Skeletal muscle cell (primary cell): ENCODE measurements at regions not wholly inside any gene's neighbourhood (a gene's known extent, or its start where the extent isn't known, plus 50 kb on each side); places are given as distances from the start of the nearest gene placed in this dataset.
A peak's percentile ranks its signal among the peaks of the same experiment; 100 is the strongest.
"Not testable (repeated sequence)": the region's sequence is repeated elsewhere in the genome, so short reads cannot be mapped to it uniquely, and the experiment has no call there.

Experiments used
- DNase-seq: peaks from one replicate; pipeline ENCODE4 v3.0.0-alpha.2; 2010; ENCODE audit warnings: low read depth
- H3K4me3 ChIP-seq: 2 replicates; pipeline ENCODE4 v1.5.1; 2011; ENCODE audit warnings: low read depth, mild to moderate bottlenecking, control low read depth, low read length, moderate library complexity

DNA sequence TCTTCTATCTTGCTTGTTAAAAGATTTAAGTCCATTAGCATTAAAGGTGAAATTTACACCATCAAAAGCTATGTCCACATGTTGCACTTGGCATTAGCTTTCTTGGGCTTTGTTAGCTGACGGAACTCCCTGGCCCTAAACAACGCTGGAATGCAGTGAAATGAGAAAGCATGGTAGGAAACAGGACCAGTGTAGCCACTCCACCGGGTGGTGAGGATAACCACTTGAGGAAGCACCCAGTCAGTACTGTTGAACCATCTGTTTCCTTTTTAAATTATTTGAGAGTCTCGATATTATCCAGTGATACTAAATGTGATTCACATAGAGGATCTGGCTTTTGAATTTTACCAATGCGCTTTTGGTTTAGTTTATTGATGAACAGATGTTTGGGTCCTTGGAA lies 374.9 kb upstream of the NOX3 start:
- no peak overlapping the region for H3K4me3 ChIP-seq
- no peak for DNase-seq

DNA sequence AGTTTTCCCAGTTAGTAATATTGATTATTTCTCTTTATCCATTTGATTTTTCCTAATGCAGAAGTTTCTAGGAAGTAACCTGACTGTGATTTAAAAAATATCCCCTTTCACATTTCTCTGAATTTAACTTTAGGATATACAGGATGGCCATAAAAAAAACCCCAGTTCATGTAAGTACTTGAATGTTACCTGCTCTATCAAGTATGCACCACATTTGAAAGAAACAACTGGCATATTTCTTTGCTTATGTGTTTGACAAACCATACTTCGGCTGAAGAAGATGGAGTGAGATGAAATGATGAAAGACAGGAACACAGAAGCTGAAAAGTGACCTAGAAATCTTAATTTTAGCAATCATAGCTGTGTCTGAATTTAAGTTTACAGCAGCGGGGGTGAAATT lies 374.0 kb upstream of the NOX3 start:
- DNase-seq = no peak
- H3K4me3 ChIP-seq = no peak overlapping the region

DNA sequence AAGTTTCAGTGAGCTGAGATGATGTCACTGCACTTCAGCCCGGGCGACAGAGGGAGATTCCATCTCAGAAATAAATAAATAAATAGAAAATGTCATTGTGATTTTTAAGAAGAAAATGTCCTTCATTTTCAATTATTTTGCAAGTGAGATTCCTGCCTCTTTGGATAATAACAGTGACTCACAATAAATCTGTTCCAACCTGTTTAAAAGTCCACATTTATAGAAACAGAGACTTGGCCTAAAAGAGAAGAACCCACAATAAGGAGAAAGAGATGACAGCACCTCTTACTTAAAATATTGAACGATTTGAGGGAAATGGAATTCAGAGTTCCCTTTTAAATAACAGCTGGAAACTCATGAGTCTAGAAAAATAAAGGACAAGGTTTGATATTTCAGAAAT lies 373.4 kb upstream of the NOX3 start:
- DNase-seq = no peak
- H3K4me3 ChIP-seq = no peak overlapping the region

DNA sequence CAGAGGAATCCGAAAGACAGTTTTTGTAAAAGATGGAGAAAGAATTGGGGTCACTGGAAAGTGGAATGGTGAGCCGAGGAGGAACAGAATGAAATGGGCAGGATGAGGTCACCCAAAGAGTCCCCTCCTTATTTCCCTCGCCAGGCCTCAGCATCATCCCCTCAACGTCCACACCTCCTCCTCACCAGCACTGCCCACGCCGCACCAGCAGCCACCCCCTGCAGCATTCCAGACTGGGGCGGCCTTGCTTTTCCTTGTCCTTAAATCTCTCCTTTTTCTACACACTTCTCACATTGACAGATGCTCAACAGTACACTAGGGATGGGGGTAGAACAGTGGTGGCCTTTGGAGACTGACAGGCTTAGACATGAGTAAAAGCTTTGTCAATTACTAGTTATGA lies 363.1 kb upstream of the NOX3 start:
- DNase-seq = no peak
- H3K4me3 ChIP-seq = no peak overlapping the region

DNA sequence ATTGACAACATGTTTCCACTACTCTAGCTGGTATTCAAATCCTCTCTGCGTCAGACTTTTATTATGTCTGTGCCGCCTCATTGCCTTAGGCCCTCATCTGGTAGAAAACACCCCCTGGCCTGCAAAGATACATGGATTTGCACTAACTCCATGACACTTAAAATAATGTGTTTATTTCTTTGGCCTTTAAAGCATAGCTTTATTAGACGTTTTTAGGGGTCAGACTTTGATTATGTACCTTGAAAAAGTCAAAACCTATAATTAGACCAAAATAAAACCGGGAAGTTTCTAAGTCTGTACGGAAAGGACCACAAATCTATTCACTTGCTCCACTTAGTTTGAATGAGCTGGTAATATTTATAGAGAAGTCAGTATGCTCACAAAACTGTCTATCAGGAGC lies 357.9 kb upstream of the NOX3 start:
- DNase-seq = no peak
- no peak overlapping the region for H3K4me3 ChIP-seq

DNA sequence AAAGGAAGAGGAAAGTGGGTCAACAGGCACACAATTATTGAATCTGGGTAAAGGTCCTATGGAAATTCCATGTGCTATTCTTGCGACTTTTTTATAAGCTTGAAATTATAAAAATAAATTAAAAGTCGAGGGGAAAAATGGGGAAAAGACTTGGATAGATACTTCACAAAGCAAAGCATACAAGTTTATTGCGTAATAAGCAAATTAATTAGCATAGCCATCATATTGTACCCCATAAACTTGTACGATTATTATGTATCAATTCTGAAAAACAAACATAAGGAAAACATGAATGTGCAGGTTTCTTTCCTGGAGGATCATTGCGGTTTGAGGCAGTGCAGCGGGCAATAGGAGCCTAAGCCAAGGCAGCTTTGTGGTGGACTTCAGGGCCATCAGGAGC lies 351.6 kb upstream of the NOX3 start:
- no peak overlapping the region for H3K4me3 ChIP-seq
- DNase-seq = no peak

DNA sequence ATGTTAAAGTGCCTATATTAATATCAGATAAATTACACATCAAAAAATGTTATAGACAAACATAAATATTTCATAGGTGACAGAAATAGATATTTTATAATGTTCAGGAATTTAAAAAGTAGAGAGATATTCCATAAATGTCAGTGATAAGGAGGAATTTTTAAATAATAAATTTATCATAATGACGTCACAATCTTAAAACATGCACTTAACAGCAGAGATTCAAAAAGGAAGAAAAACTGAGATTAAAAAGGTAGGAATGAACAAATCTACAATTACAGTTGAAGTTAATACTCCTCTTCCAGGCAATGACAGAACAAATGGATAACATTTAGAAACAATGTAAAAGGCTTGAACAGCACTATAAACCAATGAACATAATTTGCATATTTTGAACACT lies 345.4 kb upstream of the NOX3 start:
- DNase-seq = no peak
- H3K4me3 ChIP-seq = no peak overlapping the region

DNA sequence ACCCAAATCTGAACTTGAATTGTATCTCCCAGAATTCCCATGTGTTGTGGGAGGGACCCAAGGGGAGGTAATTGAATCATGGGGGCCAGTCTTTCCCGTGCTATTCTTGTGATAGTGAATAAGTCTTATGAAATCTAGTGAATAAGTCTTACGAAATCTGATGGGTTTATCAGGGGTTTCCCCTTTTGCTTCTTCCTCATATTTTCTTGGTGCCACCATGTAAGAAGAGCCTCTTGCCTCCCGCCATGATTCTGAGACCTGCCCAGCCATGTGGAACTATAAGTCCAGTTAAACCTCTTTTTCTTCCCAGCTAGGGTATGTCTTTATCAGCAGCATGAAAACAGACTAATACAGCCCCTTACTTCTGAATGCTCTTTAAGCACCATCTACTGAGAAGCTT lies 343.2 kb upstream of the NOX3 start:
- not testable (repeated sequence) for H3K4me3 ChIP-seq, DNase-seq

DNA sequence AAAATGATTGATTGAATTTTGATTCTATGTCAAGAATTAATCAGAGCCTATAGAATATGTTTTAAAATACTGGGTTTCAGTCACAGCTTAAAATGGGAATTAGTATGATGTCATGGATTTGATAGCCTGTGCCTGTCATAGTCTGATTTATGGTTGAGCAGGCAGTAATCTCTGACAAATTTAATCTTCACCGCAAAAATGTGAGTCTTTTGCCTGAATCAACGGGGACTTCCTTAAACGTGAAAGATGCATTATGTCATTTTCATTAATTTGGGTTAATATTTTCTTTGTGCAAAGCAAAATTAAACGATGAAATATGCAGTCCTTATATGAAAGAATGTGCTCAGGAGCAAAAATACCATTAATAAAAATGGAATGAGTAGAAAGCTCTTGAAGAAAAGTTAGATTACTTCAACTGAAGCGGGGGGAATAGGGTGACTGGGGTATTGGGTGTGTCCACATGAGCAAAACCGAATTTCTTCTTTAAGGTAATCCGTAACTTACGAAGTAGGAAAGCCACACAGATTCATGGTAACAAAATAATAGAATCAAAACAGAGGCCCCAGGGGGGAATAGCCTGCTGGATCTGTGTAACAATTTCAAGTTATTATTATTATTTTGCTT lies 339.6 kb upstream of the NOX3 start:
- no peak for DNase-seq
- H3K4me3 ChIP-seq = no peak overlapping the region

DNA sequence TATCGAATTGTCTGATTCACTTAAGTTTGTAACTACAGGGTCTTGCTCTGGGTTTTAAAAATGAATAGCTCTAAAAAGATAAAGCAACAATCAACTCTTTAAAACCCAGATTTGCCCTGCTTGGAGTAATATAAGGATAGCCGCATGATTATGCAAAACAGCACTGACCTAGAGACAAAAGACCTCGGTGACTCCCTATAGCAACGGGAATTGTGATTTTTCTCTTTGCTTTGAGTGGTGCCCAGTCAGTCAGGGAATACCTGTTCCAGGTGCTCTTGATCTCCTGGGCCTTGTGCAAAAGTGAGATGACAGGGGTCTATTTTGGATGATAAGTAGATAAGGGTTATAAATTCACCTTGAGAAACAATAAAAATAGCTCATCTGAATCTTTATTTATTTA lies 336.3 kb upstream of the NOX3 start:
- no peak overlapping the region for H3K4me3 ChIP-seq
- no peak for DNase-seq

DNA sequence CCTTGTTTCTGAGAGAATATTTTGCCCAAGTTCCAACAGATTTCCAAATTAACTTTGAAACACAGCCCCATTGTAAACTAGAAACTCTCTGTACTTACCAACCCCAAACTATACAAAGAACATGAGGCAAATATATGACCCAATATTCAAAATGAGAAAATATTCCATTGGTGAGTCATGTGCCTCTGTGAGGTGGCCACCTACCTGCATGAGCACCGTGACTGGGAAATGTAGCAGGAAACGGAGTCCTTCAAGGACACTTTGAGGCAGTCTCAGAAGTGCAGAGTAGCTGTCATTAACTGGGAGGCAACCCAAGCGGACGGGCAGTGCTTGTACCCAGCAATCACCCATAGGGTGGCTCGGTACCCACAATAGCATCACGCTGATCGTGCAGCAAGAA lies 335.5 kb upstream of the NOX3 start:
- H3K4me3 ChIP-seq = no peak overlapping the region
- DNase-seq = no peak

DNA sequence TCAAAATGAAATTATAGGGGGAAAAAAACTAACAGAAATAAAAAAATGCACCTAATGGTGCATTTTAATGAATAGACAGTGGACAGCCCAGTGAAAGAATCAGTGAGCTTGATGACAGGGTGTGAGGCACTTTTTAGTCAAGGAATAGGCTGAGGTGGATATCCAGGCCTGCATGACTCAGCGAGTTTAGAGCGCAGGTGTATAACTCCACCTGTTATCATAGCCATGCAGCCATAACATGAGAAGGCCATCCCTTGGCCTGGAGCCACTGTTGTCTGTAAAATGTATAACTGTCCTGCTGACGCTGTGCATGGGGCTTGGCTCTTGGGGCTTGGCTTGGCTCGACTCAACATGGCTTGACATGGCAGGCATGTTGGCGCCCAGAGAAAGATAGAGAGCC lies 331.5 kb upstream of the NOX3 start:
- no peak for DNase-seq

DNA sequence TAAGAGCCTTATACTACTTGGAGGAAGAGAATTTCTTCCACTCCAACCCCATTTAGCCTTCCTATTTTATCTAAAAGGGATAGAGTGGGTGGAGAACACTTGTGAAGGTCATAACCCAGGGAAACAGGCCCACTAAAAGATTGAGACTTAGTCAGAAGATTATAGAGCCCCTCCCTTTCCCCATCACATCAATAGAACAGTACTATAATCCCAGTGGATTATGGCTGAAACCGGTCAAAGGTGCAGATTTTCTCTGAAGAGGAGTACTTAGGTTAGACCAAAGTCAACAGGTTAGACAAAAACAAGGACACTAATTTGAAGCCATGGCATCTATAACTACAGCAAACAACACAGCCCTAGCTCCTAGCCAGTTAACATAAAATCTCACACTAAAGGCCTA lies 330.9 kb upstream of the NOX3 start:
- no peak overlapping the region for H3K4me3 ChIP-seq
- no peak for DNase-seq

More for the DNA sequence above, 331.5 kb upstream of the NOX3 start:
- no peak overlapping the region for H3K4me3 ChIP-seq

DNA sequence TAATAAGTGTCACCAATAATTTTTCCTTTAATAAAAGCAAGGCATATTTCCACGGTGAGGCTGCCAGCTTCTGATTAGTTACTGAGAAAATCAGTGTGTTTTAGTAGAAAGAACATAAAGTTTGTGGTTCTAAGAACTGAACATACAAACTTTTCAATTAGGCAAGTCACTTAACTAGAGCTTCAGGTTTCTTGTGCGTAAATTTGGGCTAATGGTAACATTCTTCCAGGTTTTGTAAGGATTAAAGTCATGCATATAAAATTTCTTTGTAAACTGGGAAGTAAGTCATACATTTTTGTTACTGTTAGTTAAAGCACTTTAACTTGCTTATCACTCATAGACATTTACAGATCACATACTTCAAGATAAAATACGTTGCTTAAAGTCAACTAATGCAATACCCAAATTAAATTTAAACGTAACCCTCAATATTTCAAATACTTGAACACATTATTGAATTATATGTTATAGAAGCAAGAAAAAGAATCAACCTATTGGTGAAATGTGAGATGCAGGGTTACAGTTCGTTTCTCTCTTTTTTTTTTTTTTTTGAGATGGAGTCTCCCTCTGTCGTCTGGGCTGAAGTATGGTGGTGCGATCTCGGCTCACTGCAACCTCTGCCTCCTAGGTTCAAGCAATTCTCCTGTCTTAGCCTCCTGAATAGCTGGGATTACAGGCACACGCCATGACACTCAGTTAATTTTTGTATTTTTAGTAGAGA lies 327.3 kb upstream of the NOX3 start:
- H3K4me3 ChIP-seq = no peak overlapping the region
- DNase-seq = no peak

DNA sequence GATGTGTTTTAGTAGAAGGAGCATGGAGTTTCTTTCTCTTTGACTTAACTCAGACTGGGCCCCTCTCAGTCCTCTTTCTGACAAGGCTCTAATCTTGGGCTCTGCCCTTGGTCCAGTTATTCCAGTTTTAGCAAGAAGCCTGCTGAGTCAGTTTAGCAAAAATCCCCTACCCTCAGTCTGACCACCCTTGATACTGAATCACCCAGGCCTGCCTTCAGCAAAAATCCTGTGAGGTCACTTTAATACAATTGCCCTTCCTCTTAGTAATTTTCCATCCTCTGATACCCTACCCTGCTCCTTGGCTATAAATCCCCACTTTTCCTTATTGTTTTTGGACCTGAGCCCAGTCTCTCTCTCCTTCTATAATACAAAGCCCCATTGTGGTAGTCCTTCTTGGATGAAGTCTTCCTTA lies 326.7 kb upstream of the NOX3 start:
- no peak overlapping the region for H3K4me3 ChIP-seq
- DNase-seq = peak; percentile 60

DNA sequence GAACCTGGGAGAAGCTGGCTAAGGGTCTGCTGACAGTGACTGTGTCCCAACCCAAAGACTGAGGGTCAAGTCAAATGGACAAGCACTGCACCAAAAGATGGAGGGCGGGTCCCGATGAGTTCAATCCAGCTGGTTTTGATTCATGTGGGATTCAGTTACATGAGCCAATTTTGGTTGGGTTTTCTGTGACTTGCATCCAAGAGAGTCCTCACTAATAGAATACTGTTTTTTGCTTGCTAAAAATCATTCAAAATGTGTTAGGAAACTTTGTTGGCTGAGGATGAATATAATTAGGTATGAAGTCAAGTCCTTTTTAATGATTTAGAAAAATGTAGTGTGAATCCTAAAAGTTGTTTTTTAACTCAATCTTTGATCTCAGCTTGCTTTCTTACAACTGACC lies 323.8 kb upstream of the NOX3 start:
- DNase-seq = no peak
- H3K4me3 ChIP-seq = no peak overlapping the region

DNA sequence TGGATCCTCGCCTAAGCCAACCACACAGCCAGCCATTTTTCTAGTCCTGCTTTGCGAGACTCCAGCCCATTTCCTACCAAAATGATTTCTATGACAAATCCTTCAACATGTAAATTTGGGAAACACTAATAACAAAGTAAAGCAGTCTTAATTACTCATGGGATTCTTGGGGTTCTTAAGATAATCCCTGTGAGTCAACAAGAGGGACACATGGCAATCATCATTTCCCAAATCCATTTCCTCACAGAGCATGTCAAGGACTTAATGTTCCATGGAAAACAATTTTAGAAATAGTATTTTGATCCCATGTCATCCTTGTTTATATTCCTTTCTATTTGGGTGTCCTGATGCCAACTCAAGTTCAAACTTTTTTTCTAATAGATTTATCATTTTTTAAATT lies 322.7 kb upstream of the NOX3 start:
- H3K4me3 ChIP-seq = no peak overlapping the region
- DNase-seq = no peak

DNA sequence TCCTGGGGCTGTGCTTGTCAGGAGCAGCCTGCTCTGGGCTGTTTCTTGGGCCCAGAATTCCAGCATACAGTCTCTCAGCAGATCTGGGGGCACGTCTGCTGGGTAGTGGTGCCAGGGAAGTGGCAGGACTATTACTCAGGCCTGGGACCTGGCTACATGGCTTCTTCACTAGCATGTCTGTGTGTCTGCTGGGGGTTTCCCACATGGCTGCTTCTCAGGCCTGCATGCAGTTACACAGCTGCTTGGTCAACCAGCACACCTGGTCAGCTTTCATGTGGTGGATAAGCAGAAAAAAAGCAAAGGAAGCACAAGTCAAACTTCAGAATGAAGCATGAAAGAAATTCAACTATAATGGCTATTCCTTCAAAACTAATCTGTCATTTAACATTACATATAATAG lies 316.2 kb upstream of the NOX3 start:
- no peak for DNase-seq
- no peak overlapping the region for H3K4me3 ChIP-seq

DNA sequence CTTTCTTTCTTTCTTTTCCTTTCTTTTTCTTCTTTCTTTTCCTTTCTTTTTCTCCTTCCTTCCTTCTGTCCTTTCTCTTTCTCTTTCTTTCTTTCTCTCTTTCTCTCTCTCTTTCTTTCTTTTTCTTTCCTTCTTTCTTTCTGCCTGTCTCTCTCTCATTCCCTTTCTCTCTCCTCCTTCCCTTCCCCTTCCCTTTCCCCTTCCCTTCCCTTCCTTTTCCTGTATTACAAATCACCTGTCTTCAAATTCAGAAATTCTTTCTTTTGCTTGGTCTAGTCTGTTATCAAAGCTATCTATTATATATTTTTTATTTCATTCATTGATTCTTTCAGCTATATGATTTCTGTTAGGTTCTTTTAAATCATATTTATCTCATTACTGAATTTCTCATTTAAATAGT lies 315.2 kb upstream of the NOX3 start:
- H3K4me3 ChIP-seq = no peak overlapping the region
- no peak for DNase-seq

DNA sequence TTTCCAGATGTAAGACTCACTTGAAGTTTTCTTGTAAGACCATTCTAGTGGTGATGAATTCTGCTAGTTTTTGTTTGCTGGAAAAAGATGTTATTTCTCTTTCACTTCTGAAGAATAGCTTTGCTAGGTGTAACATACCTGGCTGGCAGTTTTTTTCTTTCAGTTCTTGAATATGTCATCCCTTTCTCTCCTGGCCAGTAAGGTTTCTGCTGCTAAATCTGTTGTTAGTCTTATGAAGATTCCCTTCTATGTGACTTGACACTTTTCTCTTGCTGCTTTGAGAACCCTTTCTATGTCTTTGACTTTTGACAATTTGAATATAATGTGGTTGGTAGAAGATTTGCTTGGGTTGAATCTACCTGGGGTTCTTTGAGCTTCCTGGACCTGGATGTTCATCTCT lies 314.7 kb upstream of the NOX3 start:
- no peak for DNase-seq
- no peak overlapping the region for H3K4me3 ChIP-seq
